Effector memory CD8-positive, alpha-beta T cell (primary cell): ENCODE measurements at regions not wholly inside any gene's neighbourhood (a gene's known extent, or its start where the extent isn't known, plus 50 kb on each side); places are given as distances from the start of the nearest gene placed in this dataset.

Experiments used
- ATAC-seq: fragments of 150-1000 bp; cut with Tn5 transposase; replicated peaks from 2 replicates; pipeline ENCODE4 v1.10.0; 2021; ENCODE audit warnings: mild to moderate bottlenecking, moderate library complexity
- DNase-seq, 3 experiments: peaks; one replicate each; pipeline ENCODE4 v3.0.0; 2021
- H3K27ac Mint-ChIP-seq, 2 donors: one replicate each; pipeline ENCODE4 v1.8.0; 2022; ENCODE audit warnings: mild to moderate bottlenecking in 2 of 2, mixed read lengths in 2 of 2, moderate library complexity in 2 of 2
- H3K27me3 Mint-ChIP-seq, 2 donors: one replicate each; pipeline ENCODE4 v1.8.0; 2022; ENCODE audit warnings: mixed read lengths in 2 of 2
- H3K36me3 Mint-ChIP-seq: one replicate; pipeline ENCODE4 v1.8.0; 2022; ENCODE audit warnings: mild to moderate bottlenecking, moderate library complexity, mixed read lengths; ENCODE audit not compliant: insufficient read depth
- H3K4me1 Mint-ChIP-seq, 2 donors: one replicate each; pipeline ENCODE4 v1.8.0; 2022; ENCODE audit warnings: low read depth in 2 of 2, mixed read lengths in 2 of 2
- H3K4me3 Mint-ChIP-seq, 2 donors: one replicate each; pipeline ENCODE4 v1.8.0; 2022; ENCODE audit warnings: mild to moderate bottlenecking in 2 of 2, mixed read lengths in 2 of 2, moderate library complexity in 2 of 2
- H3K9me3 Mint-ChIP-seq, 2 donors: one replicate each; pipeline ENCODE4 v1.8.0; 2022; ENCODE audit warnings: mixed read lengths in 2 of 2

- H3K36me3 Mint-ChIP-seq: no peaks in the 10 kb centered on the region
- no peak overlapping the region for H3K4me3 Mint-ChIP-seq
- ATAC-seq (no peak), DNase-seq (no peak)
- H3K27ac Mint-ChIP-seq: no peak overlapping the region
- H3K9me3 Mint-ChIP-seq: peaks cover 0 to 3% of the 10 kb centered on the region in 2 donors
- H3K27me3 Mint-ChIP-seq: no peaks in the 10 kb centered on the region
- H3K4me1 Mint-ChIP-seq: no peaks in the 10 kb centered on the region
Observed at GRCh38 chr4:74653331-74654229, 140.7 kb downstream of the BTC start.

- no peak overlapping the region for H3K27ac Mint-ChIP-seq
- no peak for DNase-seq
- no peaks in the 10 kb centered on the region for H3K36me3 Mint-ChIP-seq
- no peak for ATAC-seq
- H3K27me3 Mint-ChIP-seq: no peaks in the 10 kb centered on the region
- no peak overlapping the region for H3K4me3 Mint-ChIP-seq
- H3K9me3 Mint-ChIP-seq: peaks cover 0 to 3% of the 10 kb centered on the region in 2 donors
- H3K4me1 Mint-ChIP-seq: no peaks in the 10 kb centered on the region
Observed at GRCh38 chr4:74654230-74654681, 140.1 kb downstream of the BTC start.

DNA sequence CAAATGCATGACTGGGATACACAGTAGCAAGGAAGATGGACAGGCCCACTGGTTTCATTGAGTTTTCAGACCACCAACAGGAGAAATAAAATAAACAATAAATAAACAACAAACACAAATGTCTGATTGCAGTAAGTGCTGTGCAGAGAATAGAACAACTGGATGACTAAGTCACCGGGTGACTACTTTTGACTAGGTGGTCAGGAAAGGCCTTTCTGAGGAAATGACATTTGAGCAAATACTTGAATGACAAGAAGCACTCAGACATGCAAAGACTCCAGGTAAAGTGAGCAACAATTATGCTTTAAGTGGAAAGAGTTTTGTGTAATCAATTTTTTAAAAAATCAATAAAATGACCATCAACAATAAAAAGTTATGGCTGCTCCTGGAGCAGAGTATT, 137.7 kb downstream of the BTC start:
- no peaks in the 10 kb centered on the region for H3K36me3 Mint-ChIP-seq
- H3K4me3 Mint-ChIP-seq: no peak overlapping the region
- H3K27me3 Mint-ChIP-seq: no peaks in the 10 kb centered on the region
- no peaks in the 10 kb centered on the region for H3K4me1 Mint-ChIP-seq
- H3K9me3 Mint-ChIP-seq: peaks cover 0 to 3% of the 10 kb centered on the region in 2 donors
- ATAC-seq: no peak
- DNase-seq: no peak
- no peak overlapping the region for H3K27ac Mint-ChIP-seq

GRCh38 chr4:74658116-74658515, 136.2 kb downstream of the BTC start:
- H3K4me1 Mint-ChIP-seq: no peaks in the 10 kb centered on the region
- H3K36me3 Mint-ChIP-seq: no peaks in the 10 kb centered on the region
- H3K27ac Mint-ChIP-seq: no peak overlapping the region
- no peak overlapping the region for H3K4me3 Mint-ChIP-seq
- H3K27me3 Mint-ChIP-seq: no peaks in the 10 kb centered on the region
- peaks cover 0 to 3% of the 10 kb centered on the region in 2 donors for H3K9me3 Mint-ChIP-seq
- ATAC-seq (no peak), DNase-seq (no peak)

DNA sequence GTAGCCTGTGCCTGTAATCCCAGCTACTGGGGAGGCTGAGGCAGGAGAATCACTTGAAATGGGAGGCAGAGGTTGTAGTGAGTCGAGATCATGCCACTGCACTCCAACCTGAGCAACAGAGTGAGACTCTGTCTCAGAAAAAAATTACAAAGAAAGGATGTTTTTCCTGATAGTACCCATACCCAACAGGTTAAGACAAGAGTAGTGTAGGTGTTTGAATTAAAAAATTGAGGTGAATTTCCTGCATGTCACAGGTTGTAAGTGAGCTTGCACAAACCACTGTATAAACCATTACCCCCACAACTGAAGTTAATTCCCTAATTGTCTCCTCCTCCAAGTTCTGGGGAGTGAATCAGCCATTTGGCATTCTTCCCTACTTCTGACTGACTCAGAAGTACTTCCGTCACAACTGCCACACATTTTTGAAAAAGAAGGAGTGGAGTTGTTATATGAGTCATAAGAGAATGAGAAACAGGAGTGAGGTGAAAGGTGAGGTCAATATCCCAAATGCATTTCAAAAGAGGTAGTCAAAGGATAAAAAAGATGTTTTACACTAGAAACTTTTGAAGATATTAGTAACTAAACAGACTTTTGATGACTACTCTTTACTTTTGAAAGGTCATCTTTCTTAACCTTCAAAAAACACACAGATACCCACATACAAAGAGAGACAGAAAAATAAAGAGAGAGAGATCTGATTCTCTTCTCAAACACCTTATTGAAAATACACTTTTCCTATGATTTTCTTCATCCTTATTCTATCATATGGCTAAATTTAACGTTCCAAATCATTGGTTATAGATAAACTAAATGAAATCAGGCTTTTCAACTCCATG, 134.5 kb downstream of the BTC start:
- peaks cover 0 to under 1% of the 10 kb centered on the region in 2 donors for H3K9me3 Mint-ChIP-seq
- no peaks in the 10 kb centered on the region for H3K36me3 Mint-ChIP-seq
- H3K27ac Mint-ChIP-seq: no peak overlapping the region
- no peak for ATAC-seq
- H3K4me1 Mint-ChIP-seq: no peaks in the 10 kb centered on the region
- no peak for DNase-seq
- H3K4me3 Mint-ChIP-seq: no peak overlapping the region
- peaks cover 0 to 8% of the 10 kb centered on the region in 2 donors for H3K27me3 Mint-ChIP-seq

- Mint-ChIP-seq H3K27ac (no peak overlapping the region), H3K4me3 (no peak overlapping the region), H3K36me3 (no peaks in the 10 kb centered on the region), H3K4me1 (no peaks in the 10 kb centered on the region), H3K27me3 (peaks cover 0 to 9% of the 10 kb centered on the region in 2 donors), H3K9me3 (no peaks in the 10 kb centered on the region)
- ATAC-seq (no peak), DNase-seq (no peak)
Observed at GRCh38 chr4:74660866-74661265, 133.5 kb downstream of the BTC start.

DNA sequence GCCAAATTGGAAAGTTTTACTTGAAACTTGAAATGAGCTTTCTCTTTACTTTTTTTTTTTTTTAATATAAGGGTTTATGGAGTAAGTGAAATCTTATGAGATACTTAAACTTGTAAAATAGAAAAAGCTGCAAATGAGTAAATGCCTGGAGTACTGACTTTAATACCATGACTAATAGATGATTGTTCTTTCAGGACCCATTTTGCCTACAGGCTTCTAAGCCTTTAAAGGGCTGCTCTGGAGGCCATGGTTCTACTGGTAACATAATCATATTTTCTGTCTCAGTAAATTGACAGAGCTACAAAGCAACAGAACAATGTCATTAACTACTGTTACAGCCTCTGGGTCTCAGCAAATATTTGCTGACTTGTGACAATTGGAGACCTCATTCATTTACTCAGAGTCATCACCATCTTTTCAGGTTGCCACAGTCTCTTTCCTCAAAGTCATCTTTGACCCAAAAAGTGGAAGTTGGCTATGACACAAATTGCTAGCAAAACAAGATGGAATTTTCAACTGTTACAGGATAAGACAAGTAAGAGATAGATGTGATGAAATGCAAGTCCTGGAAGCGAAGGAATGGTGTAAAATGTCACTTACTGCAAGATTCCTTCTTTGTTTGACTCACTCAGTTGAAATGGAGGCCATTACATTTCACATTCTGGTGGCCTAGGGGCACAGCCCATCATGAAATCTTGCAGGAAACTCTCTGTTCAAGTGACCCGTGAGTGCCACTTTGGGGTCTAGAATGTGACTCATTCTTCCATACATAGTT, 132.7 kb downstream of the BTC start:
- no peaks in the 10 kb centered on the region for H3K36me3 Mint-ChIP-seq
- DNase-seq (no peak), ATAC-seq (no peak)
- H3K27ac Mint-ChIP-seq: no peak overlapping the region
- H3K4me3 Mint-ChIP-seq: no peak overlapping the region
- H3K4me1 Mint-ChIP-seq: no peaks in the 10 kb centered on the region
- H3K9me3 Mint-ChIP-seq: no peaks in the 10 kb centered on the region
- peaks cover 0 to 9% of the 10 kb centered on the region in 2 donors for H3K27me3 Mint-ChIP-seq

GRCh38 chr4:74663631-74664030, 130.7 kb downstream of the BTC start:
- H3K9me3 Mint-ChIP-seq: no peaks in the 10 kb centered on the region
- H3K4me3 Mint-ChIP-seq: no peak overlapping the region
- peaks cover 0 to 9% of the 10 kb centered on the region in 2 donors for H3K27me3 Mint-ChIP-seq
- no peaks in the 10 kb centered on the region for H3K4me1 Mint-ChIP-seq
- H3K36me3 Mint-ChIP-seq: no peaks in the 10 kb centered on the region
- ATAC-seq: no peak
- H3K27ac Mint-ChIP-seq: no peak overlapping the region
- no peak for DNase-seq

- DNase-seq: no peak
- no peaks in the 10 kb centered on the region for H3K36me3 Mint-ChIP-seq
- no peak for ATAC-seq
- no peaks in the 10 kb centered on the region for H3K4me1 Mint-ChIP-seq
- H3K27me3 Mint-ChIP-seq: peaks cover 0 to 15% of the 10 kb centered on the region in 2 donors
- no peak overlapping the region for H3K4me3 Mint-ChIP-seq
- no peaks in the 10 kb centered on the region for H3K9me3 Mint-ChIP-seq
- no peak overlapping the region for H3K27ac Mint-ChIP-seq
Observed at GRCh38 chr4:74665346-74665745, 129.0 kb downstream of the BTC start.

DNA sequence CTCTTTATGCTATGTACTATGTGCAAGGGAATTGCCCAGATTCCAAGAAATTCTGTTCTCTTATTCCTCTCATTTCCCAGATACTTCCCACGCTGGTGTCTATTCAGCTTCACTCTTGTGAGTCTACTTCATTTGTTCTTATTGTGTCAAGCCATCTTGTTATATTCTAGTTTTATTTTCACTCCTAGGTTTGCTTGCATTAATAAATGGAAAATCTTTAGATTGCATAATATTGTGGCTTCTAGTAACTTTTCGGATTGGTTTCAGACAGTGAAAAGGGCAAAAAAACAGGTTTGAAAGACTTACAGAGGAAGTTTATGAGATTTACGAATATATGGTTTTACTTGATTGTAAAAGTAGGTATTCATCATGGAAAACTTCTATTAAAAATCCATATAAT, 128.4 kb downstream of the BTC start:
- Mint-ChIP-seq H3K4me1 (no peaks in the 10 kb centered on the region), H3K4me3 (no peak overlapping the region), H3K27me3 (peaks cover 0 to 15% of the 10 kb centered on the region in 2 donors), H3K27ac (no peak overlapping the region), H3K36me3 (no peaks in the 10 kb centered on the region), H3K9me3 (no peaks in the 10 kb centered on the region)
- no peak for ATAC-seq
- no peak for DNase-seq

GRCh38 chr4:74667438-74667837, 126.9 kb downstream of the BTC start:
- no peaks in the 10 kb centered on the region for H3K4me1 Mint-ChIP-seq
- no peaks in the 10 kb centered on the region for H3K9me3 Mint-ChIP-seq
- H3K4me3 Mint-ChIP-seq: no peak overlapping the region
- no peak for DNase-seq
- ATAC-seq: no peak
- peaks cover 3 to 15% of the 10 kb centered on the region in 2 donors for H3K27me3 Mint-ChIP-seq
- H3K36me3 Mint-ChIP-seq: no peaks in the 10 kb centered on the region
- no peak overlapping the region for H3K27ac Mint-ChIP-seq

GRCh38 chr4:74667944-74668343, 126.4 kb downstream of the BTC start:
- no peak for ATAC-seq
- Mint-ChIP-seq H3K9me3 (no peaks in the 10 kb centered on the region), H3K27me3 (peaks cover 6 to 15% of the 10 kb centered on the region in 2 donors), H3K4me1 (no peaks in the 10 kb centered on the region), H3K4me3 (no peak overlapping the region), H3K27ac (no peak overlapping the region), H3K36me3 (no peaks in the 10 kb centered on the region)
- no peak for DNase-seq

DNA sequence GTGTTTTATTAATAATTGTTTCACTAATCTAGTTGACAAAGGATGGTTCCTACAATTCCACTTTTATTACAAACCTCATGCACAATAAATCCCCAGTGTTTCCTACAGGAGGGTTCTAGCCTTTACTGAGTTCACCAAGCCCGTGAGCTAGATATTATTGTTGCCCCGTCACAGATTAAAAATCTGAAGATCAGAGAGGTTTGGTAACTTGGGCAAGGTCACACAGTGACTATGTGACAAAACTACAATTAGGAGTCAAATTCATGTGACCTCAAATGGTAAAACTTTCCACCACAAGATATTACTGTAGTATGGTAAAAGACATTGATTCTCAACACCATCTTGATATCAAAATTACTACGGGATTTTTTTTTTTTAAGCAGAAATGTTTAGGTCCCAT, 124.6 kb downstream of the BTC start:
- peaks cover 6 to 7% of the 10 kb centered on the region in 2 donors for H3K27me3 Mint-ChIP-seq
- H3K36me3 Mint-ChIP-seq: no peaks in the 10 kb centered on the region
- ATAC-seq (no peak), DNase-seq (no peak)
- no peaks in the 10 kb centered on the region for H3K9me3 Mint-ChIP-seq
- H3K4me3 Mint-ChIP-seq: no peak overlapping the region
- H3K4me1 Mint-ChIP-seq: no peaks in the 10 kb centered on the region
- no peak overlapping the region for H3K27ac Mint-ChIP-seq
